ENCODE measurements at regions not wholly inside any gene's neighbourhood (a gene's known extent, or its start where the extent isn't known, plus 50 kb on each side); places are given as distances from the start of the nearest gene placed in this dataset.
"Not testable (repeated sequence)": the region's sequence is repeated elsewhere in the genome, so short reads cannot be mapped to it uniquely, and the experiment has no call there.

- H3K79me2 ChIP-seq (ENCODE audit: insufficient read depth, low read depth) = no peaks in the 10 kb centered on the region
Observed at GRCh38 chr16:13848795-13849194, 71.2 kb upstream of the ERCC4 start.

GRCh38 chr16:13850173-13850572 is 69.8 kb upstream of the ERCC4 start:
- H3K9ac ChIP-seq; H4K20me1 ChIP-seq (ENCODE audit: insufficient read depth); H3K27ac ChIP-seq; H3K4me2 ChIP-seq; H2AFZ ChIP-seq (ENCODE audit: low read depth); H3K36me3 ChIP-seq (ENCODE audit: insufficient read depth); H3K4me1 ChIP-seq (ENCODE audit: low read depth, poor library complexity, severe bottlenecking); H3K4me3 ChIP-seq (IDR thresholded peaks at IDR 0.05; ENCODE audit: insufficient read depth, low read depth, low read length); H3K27me3 ChIP-seq (ENCODE audit: insufficient read depth, low read depth); H3K79me2 ChIP-seq (ENCODE audit: insufficient read depth, low read depth): not testable (repeated sequence)

More at GRCh38 chr16:13848795-13849194, 71.2 kb upstream of the ERCC4 start:
- Histone ChIP-seq H3K27ac (no peak overlapping the region), H3K9ac (no peak overlapping the region), H3K4me1 (ENCODE audit: low read depth, poor library complexity, severe bottlenecking) (no peaks in the 10 kb centered on the region), H3K4me3 (IDR thresholded peaks at IDR 0.05; ENCODE audit: insufficient read depth, low read depth, low read length) (no peak overlapping the region), H3K4me2 (no peak overlapping the region), H4K20me1 (ENCODE audit: insufficient read depth) (no peaks in the 10 kb centered on the region), H2AFZ (ENCODE audit: low read depth) (no peak overlapping the region), H3K36me3 (ENCODE audit: insufficient read depth) (no peaks in the 10 kb centered on the region), H3K27me3 (ENCODE audit: insufficient read depth, low read depth) (no peaks in the 10 kb centered on the region)
- TF ChIP-seq CTCF (conservative IDR thresholded peaks at IDR 0.05; ENCODE audit: low read depth, low read length) = no peak

GRCh38 chr16:13852827-13853226 is 67.1 kb upstream of the ERCC4 start:
- no peak overlapping the region for H3K9ac ChIP-seq
- no peaks in the 10 kb centered on the region for H3K36me3 ChIP-seq (ENCODE audit: insufficient read depth)
- TF ChIP-seq CTCF (conservative IDR thresholded peaks at IDR 0.05; ENCODE audit: low read depth, low read length) = no peak

GRCh38 chr16:13856398-13856797 is 63.6 kb upstream of the ERCC4 start:
- no peaks in the 10 kb centered on the region for H3K27me3 ChIP-seq (ENCODE audit: insufficient read depth, low read depth)
- no peak overlapping the region for H3K4me3 ChIP-seq (IDR thresholded peaks at IDR 0.05; ENCODE audit: insufficient read depth, low read depth, low read length)
- TF ChIP-seq CTCF (conservative IDR thresholded peaks at IDR 0.05; ENCODE audit: low read depth, low read length) = no peak
- no peak overlapping the region for H3K4me2 ChIP-seq
- H3K27ac ChIP-seq = no peak overlapping the region
- H3K4me1 ChIP-seq (ENCODE audit: low read depth, poor library complexity, severe bottlenecking) = no peaks in the 10 kb centered on the region
- no peaks in the 10 kb centered on the region for H3K79me2 ChIP-seq (ENCODE audit: insufficient read depth, low read depth)
- no peak overlapping the region for H2AFZ ChIP-seq (ENCODE audit: low read depth)
- H3K9ac ChIP-seq = no peak overlapping the region
- no peaks in the 10 kb centered on the region for H4K20me1 ChIP-seq (ENCODE audit: insufficient read depth)
- no peaks in the 10 kb centered on the region for H3K36me3 ChIP-seq (ENCODE audit: insufficient read depth)

More at GRCh38 chr16:13852827-13853226, 67.1 kb upstream of the ERCC4 start:
- Histone ChIP-seq H3K27ac (no peak overlapping the region), H3K4me1 (ENCODE audit: low read depth, poor library complexity, severe bottlenecking) (no peaks in the 10 kb centered on the region), H2AFZ (ENCODE audit: low read depth) (no peak overlapping the region), H3K4me3 (IDR thresholded peaks at IDR 0.05; ENCODE audit: insufficient read depth, low read depth, low read length) (no peak overlapping the region), H3K4me2 (no peak overlapping the region), H3K79me2 (ENCODE audit: insufficient read depth, low read depth) (no peaks in the 10 kb centered on the region), H3K27me3 (ENCODE audit: insufficient read depth, low read depth) (no peaks in the 10 kb centered on the region), H4K20me1 (ENCODE audit: insufficient read depth) (no peaks in the 10 kb centered on the region)

GRCh38 chr16:13856811-13857511 is 63.0 kb upstream of the ERCC4 start:
- H3K27ac ChIP-seq = no peak overlapping the region
- H3K4me2 ChIP-seq = no peak overlapping the region
- H3K27me3 ChIP-seq (ENCODE audit: insufficient read depth, low read depth) = no peaks in the 10 kb centered on the region
- no peak for TF ChIP-seq CTCF (conservative IDR thresholded peaks at IDR 0.05; ENCODE audit: low read depth, low read length)
- no peaks in the 10 kb centered on the region for H3K36me3 ChIP-seq (ENCODE audit: insufficient read depth)
- no peak overlapping the region for H3K4me3 ChIP-seq (IDR thresholded peaks at IDR 0.05; ENCODE audit: insufficient read depth, low read depth, low read length)
- H3K9ac ChIP-seq = no peak overlapping the region
- no peak overlapping the region for H2AFZ ChIP-seq (ENCODE audit: low read depth)
- no peaks in the 10 kb centered on the region for H3K79me2 ChIP-seq (ENCODE audit: insufficient read depth, low read depth)
- no peaks in the 10 kb centered on the region for H4K20me1 ChIP-seq (ENCODE audit: insufficient read depth)
- H3K4me1 ChIP-seq (ENCODE audit: low read depth, poor library complexity, severe bottlenecking) = no peaks in the 10 kb centered on the region

Measured in KMS-11 (cell line).